HG03097 (cell line): ENCODE measurements at regions not wholly inside any gene's neighbourhood (a gene's known extent, or its start where the extent isn't known, plus 50 kb on each side); places are given as distances from the start of the nearest gene placed in this dataset.

Source experiments
- ATAC-seq: cut with Tn5 transposase; IDR thresholded peaks from one replicate; pipeline ENCODE4 v1.9.1; 2021; ENCODE audit not compliant: unreplicated experiment, low FRiP score

- no peak for ATAC-seq
Observed at GRCh38 chr21:23740463-23740862, 1866.8 kb downstream of the MRPL39 start.

GRCh38 chr21:23732776-23733175 is 1874.5 kb downstream of the MRPL39 start:
- no peak for ATAC-seq

- ATAC-seq: no peak
Observed at GRCh38 chr21:23729331-23729730, 1878.0 kb downstream of the MRPL39 start.

- no peak for ATAC-seq
Observed at GRCh38 chr21:23725576-23725975, 1881.7 kb downstream of the MRPL39 start.

- ATAC-seq: no peak
Observed at GRCh38 chr21:23718446-23719285, 1888.6 kb downstream of the MRPL39 start.

- ATAC-seq: no peak
Observed at GRCh38 chr21:23712166-23712565, 1895.1 kb downstream of the MRPL39 start.

- ATAC-seq: no peak
Observed at GRCh38 chr21:23706431-23706830, 1900.8 kb downstream of the MRPL39 start.

GRCh38 chr21:23699402-23699801 is 1907.9 kb downstream of the MRPL39 start:
- ATAC-seq: no peak

GRCh38 chr21:23698619-23699018 is 1908.7 kb downstream of the MRPL39 start:
- ATAC-seq: no peak

- no peak for ATAC-seq
Observed at GRCh38 chr21:23695443-23695842, 1911.8 kb downstream of the MRPL39 start.

GRCh38 chr21:23694390-23694789 is 1912.9 kb downstream of the MRPL39 start:
- no peak for ATAC-seq

GRCh38 chr21:23690316-23690715 is 1917.0 kb downstream of the MRPL39 start:
- ATAC-seq: no peak

- ATAC-seq: no peak
Observed at GRCh38 chr21:23686737-23687523, 1920.4 kb downstream of the MRPL39 start.

GRCh38 chr21:23684431-23684830 is 1922.8 kb downstream of the MRPL39 start:
- ATAC-seq: no peak

GRCh38 chr21:23664193-23664694 is 1943.0 kb downstream of the MRPL39 start:
- ATAC-seq: no peak

GRCh38 chr21:23660560-23660959 is 1946.7 kb downstream of the MRPL39 start:
- no peak for ATAC-seq

- ATAC-seq: no peak
Observed at GRCh38 chr21:23644768-23645167, 1962.5 kb downstream of the MRPL39 start.

- no peak for ATAC-seq
Observed at GRCh38 chr21:23639721-23640120, 1967.6 kb downstream of the MRPL39 start.

- ATAC-seq: no peak
Observed at GRCh38 chr21:23638131-23638695, 1969.1 kb downstream of the MRPL39 start.

GRCh38 chr21:23633447-23633940 is 1973.8 kb downstream of the MRPL39 start:
- no peak for ATAC-seq

- ATAC-seq: no peak
Observed at GRCh38 chr21:23624281-23624680, 1983.0 kb downstream of the MRPL39 start.
